GM23248 (cell line): ENCODE measurements at regions not wholly inside any gene's neighbourhood (a gene's known extent, or its start where the extent isn't known, plus 50 kb on each side); places are given as distances from the start of the nearest gene placed in this dataset.

Experiments
- EZH2 ChIP-seq: fragments of 200-600 bp; sonication (generic); IDR thresholded peaks from 2 replicates; pipeline ENCODE4 v1.6.1; 2018; ENCODE audit warnings: antibody characterized with exemption, mild to moderate bottlenecking; ENCODE audit not compliant: insufficient read depth, poor library complexity, severe bottlenecking
- EZH2phosphoT487 ChIP-seq: fragments of 200-600 bp; sonication (generic); IDR thresholded peaks from 2 replicates; pipeline ENCODE4 v1.6.1; 2018; ENCODE audit warnings: antibody characterized with exemption, moderate library complexity, mild to moderate bottlenecking, low read depth; ENCODE audit not compliant: insufficient read depth

- TF ChIP-seq EZH2 (no peak), EZH2phosphoT487 (no peak)
Measured at GRCh38 chr5:4189317-4189716, 593.7 kb downstream of the IRX1 start.
